BJ (cell line): ENCODE measurements at regions not wholly inside any gene's neighbourhood (a gene's known extent, or its start where the extent isn't known, plus 50 kb on each side); places are given as distances from the start of the nearest gene placed in this dataset.

Experiments used
- CTCF ChIA-PET: fragments of 350-600 bp; formaldehyde crosslinking; extraction: SDS; loops from one replicate; lab custom pipeline; 2021; ENCODE audit warnings: antibody characterized with exemption, inconsistent platforms; lab: Yijun Ruan, JAX
- POLR2A ChIA-PET: fragments of 300-600 bp; sonication (Branson Sonifier 250); formaldehyde crosslinking; extraction: SDS; loops from one replicate; lab custom pipeline; 2021; ENCODE audit warnings: antibody characterized with exemption; lab: Charles Lee
- DNase-seq: peaks from one replicate; pipeline ENCODE4 v3.0.0-alpha.2; 2011; ENCODE audit warnings: low read depth
- H3K27me3 ChIP-seq: 2 replicates; pipeline ENCODE4 v1.6.0; 2011; ENCODE audit warnings: low read length; ENCODE audit not compliant: control insufficient read depth, insufficient read depth
- H3K36me3 ChIP-seq: 2 replicates; pipeline ENCODE4 v1.5.1; 2011; ENCODE audit warnings: low read length; ENCODE audit not compliant: control insufficient read depth, insufficient read depth
- H3K4me3 ChIP-seq: 2 replicates; pipeline ENCODE4 v1.5.1; 2011; ENCODE audit warnings: low read depth, mild to moderate bottlenecking, control low read depth, low read length
- TF ChIP-seq, protein P1 (sequence below): IDR thresholded peaks from 2 replicates; pipeline ENCODE4 v1.5.1; 2011; ENCODE audit warnings: low read depth, mild to moderate bottlenecking, control low read depth, inconsistent platforms, low read length, moderate library complexity; ENCODE audit not compliant: insufficient read depth

DNA sequence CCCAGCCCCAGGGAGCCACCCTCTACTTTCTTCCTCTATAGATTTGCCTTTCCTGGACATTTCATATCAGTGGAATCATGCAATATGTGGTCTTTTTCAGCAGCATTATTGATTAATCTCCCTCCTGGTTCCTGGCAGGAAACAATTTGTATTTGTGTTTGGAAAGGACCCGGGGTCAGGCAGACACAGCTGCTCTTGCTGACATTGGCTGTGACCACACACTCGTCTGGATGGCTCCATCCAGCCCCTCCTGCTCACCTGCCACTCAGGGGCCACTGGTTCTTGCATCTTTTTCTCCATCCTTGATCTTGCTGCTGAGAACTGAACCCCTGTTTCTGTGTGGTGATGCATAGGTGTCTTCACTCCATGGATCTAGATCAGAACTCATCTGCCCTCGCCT lies 176.6 kb upstream of the MKI67 start:
- DNase-seq = no peak
- no peaks in the 10 kb centered on the region for H3K36me3 ChIP-seq
- no peak overlapping the region for H3K4me3 ChIP-seq
- TF ChIP-seq, protein P1, sequence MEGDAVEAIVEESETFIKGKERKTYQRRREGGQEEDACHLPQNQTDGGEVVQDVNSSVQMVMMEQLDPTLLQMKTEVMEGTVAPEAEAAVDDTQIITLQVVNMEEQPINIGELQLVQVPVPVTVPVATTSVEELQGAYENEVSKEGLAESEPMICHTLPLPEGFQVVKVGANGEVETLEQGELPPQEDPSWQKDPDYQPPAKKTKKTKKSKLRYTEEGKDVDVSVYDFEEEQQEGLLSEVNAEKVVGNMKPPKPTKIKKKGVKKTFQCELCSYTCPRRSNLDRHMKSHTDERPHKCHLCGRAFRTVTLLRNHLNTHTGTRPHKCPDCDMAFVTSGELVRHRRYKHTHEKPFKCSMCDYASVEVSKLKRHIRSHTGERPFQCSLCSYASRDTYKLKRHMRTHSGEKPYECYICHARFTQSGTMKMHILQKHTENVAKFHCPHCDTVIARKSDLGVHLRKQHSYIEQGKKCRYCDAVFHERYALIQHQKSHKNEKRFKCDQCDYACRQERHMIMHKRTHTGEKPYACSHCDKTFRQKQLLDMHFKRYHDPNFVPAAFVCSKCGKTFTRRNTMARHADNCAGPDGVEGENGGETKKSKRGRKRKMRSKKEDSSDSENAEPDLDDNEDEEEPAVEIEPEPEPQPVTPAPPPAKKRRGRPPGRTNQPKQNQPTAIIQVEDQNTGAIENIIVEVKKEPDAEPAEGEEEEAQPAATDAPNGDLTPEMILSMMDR = no peak
- H3K27me3 ChIP-seq = no peaks in the 10 kb centered on the region
- ChIA-PET POLR2A (no interaction called here), CTCF (no interaction called here)

DNA sequence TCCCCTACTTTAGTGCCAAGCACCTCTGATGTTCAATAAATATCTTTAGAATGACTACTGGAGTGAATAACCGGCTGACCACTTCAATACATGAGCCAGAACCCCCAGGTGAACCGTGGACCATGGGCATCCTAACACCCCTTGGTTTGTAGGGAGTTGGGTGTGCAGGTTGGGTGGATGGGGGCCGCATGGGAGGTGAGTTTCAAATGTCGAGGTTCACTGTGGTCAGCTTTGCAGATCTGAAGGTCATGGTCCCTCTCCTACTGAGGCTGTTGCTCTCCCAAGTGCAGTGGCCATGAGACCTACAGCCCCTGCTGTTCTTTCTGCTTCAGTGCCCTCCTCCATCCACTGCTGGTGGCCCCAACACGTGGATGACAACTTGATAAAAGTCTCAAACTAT lies 178.0 kb upstream of the MKI67 start:
- TF ChIP-seq, protein P1 = no peak
- Histone ChIP-seq H3K4me3 (no peak overlapping the region), H3K27me3 (no peaks in the 10 kb centered on the region), H3K36me3 (no peaks in the 10 kb centered on the region)
- DNase-seq = no peak
- ChIA-PET CTCF (no interaction called here), POLR2A (no interaction called here)

DNA sequence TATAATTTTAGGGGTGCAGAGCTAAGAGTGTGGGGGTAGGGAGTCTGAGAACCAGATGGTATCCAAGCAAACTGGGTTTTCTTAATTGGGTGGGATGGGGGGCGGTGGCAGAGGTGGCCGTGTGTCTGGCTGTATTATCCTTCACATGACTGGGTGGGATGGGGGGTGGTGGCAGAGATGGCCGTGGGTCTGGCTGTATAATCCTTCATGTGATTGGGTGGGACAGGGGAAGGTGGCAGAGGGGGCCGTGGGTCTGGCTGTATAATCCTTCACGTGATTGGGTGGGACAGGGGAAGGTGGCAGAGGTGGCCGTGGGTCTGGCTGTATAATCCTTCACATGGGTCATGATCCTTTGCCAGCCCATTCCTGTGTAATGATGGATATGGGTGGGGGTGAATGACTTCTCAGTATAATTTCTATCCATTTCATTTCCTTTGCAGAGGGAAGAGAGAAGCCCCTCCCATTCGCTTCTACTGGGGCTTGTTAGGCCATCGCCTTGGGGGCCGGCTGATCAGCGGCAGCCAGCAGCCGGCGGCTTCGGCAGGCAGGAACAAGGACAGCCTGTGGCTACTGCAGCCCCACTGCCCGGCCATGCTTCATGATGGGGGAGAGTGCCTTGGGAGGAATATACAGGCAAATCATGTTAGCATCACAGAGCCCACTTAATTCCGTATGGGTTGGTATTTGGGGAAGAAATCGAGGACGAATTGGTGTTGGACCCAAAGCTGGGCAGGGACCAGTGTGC lies 179.6 kb upstream of the MKI67 start:
- no peak for DNase-seq
- POLR2A ChIA-PET = no interaction called here
- no peaks in the 10 kb centered on the region for H3K36me3 ChIP-seq
- H3K4me3 ChIP-seq = no peak overlapping the region
- TF ChIP-seq, protein P1 = no peak
- H3K27me3 ChIP-seq = no peaks in the 10 kb centered on the region
- CTCF ChIA-PET = no interaction called here

DNA sequence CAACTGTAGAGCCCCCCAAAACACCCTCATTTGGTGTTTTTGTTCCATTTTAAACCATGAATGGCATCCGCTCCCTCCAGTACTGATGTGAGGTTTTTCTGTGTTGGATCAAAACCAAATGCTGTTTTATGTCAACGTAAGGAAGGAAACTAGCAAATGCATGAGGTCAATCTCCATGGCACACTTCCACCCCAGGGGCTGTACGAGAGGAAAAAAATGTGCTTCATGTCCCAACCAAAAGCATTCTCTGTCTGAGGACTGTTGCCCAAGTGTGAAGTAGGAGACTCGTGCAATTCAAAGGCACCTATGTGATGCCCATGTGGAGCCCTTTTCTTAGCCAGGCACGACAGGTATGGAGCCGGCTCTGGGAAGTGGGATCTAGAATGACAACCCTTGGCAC lies 180.3 kb upstream of the MKI67 start:
- CTCF ChIA-PET = no interaction called here
- TF ChIP-seq, protein P1 = no peak

DNA sequence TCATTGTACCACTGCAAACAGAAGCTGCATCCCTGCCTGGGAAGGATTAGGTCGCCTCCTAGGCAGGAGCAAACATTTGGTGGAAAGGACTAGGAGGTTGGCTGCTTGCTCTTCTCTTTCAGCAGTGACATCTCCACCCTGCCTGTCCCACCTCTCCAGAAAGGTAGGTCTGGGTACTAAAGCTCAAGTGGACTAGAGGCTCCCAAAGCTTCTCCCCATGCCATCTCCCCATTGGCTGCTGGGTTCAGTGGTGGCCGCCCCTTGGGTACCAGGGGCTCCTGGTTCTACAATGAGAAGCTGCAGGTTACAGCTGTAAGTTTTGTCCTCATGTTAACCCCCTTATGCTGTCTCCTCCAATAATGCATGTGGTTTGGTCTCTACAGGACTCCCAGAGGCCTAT lies 180.7 kb upstream of the MKI67 start:
- no peak for DNase-seq
- Histone ChIP-seq H3K4me3 (no peak overlapping the region), H3K27me3 (no peaks in the 10 kb centered on the region), H3K36me3 (no peaks in the 10 kb centered on the region)
- CTCF ChIA-PET = no interaction called here
- POLR2A ChIA-PET = no interaction called here
- TF ChIP-seq, protein P1 = no peak

More for the DNA sequence above, 180.3 kb upstream of the MKI67 start:
- Histone ChIP-seq H3K36me3 (no peaks in the 10 kb centered on the region), H3K27me3 (no peaks in the 10 kb centered on the region), H3K4me3 (no peak overlapping the region)
- DNase-seq = no peak
- POLR2A ChIA-PET = no interaction called here
